Stimulated activated CD4-positive, alpha-beta T cell treated with anti-CD3 and anti-CD28 coated beads, Interleukin-2, amount 100 ng/mL, for 24 hours (primary cell): ENCODE measurements at regions not wholly inside any gene's neighbourhood (a gene's known extent, or its start where the extent isn't known, plus 50 kb on each side); places are given as distances from the start of the nearest gene placed in this dataset.
"Not testable (repeated sequence)": the region's sequence is repeated elsewhere in the genome, so short reads cannot be mapped to it uniquely, and the experiment has no call there.

Source experiments
- DNase-seq, 2 donors: peaks; one replicate each; pipeline ENCODE4 v3.0.0-alpha.2; 2020

- no peak for DNase-seq
These were observed 157.0 kb downstream of the SHANK2 start for GRCh38 chr11:71095294-71095850.

- DNase-seq, result no peak
These were observed 157.9 kb downstream of the SHANK2 start for GRCh38 chr11:71094296-71095077.

- DNase-seq, result no peak
These were observed 158.6 kb downstream of the SHANK2 start for GRCh38 chr11:71093783-71094182.

- no peak for DNase-seq
These were observed 160.7 kb downstream of the SHANK2 start for GRCh38 chr11:71091506-71092265.

GRCh38 chr11:71089571-71089970, 162.8 kb downstream of the SHANK2 start:
- no peak for DNase-seq

GRCh38 chr11:71088314-71089215, 163.8 kb downstream of the SHANK2 start:
- DNase-seq, result not testable (repeated sequence)

- DNase-seq, result peak in 1 of 2 donors; percentile 5
These were observed 165.6 kb downstream of the SHANK2 start for GRCh38 chr11:71086687-71087258.

- DNase-seq, result no peak
These were observed 167.9 kb downstream of the SHANK2 start for GRCh38 chr11:71084306-71085012.

- no peak for DNase-seq
These were observed 169.3 kb downstream of the SHANK2 start for GRCh38 chr11:71083105-71083504.

- no peak for DNase-seq
These were observed 169.9 kb downstream of the SHANK2 start for GRCh38 chr11:71082454-71082853.

GRCh38 chr11:71081704-71082230, 170.6 kb downstream of the SHANK2 start:
- no peak for DNase-seq

GRCh38 chr11:71080239-71081097, 171.9 kb downstream of the SHANK2 start:
- peak; percentile 38 to 70 for DNase-seq

- DNase-seq, result no peak
These were observed 172.6 kb downstream of the SHANK2 start for GRCh38 chr11:71079795-71080194.

GRCh38 chr11:71078482-71078881, 173.9 kb downstream of the SHANK2 start:
- DNase-seq, result no peak

- DNase-seq, result no peak
These were observed 175.7 kb downstream of the SHANK2 start for GRCh38 chr11:71076525-71077304.

GRCh38 chr11:71075871-71076420, 176.4 kb downstream of the SHANK2 start:
- no peak for DNase-seq

GRCh38 chr11:71075116-71075720, 177.2 kb downstream of the SHANK2 start:
- DNase-seq, result no peak

- no peak for DNase-seq
These were observed 180.5 kb downstream of the SHANK2 start for GRCh38 chr11:71071736-71072509.
